SJCRH30 (cell line): ENCODE measurements at regions not wholly inside any gene's neighbourhood (a gene's known extent, or its start where the extent isn't known, plus 50 kb on each side); places are given as distances from the start of the nearest gene placed in this dataset.
A peak's percentile ranks its signal among the peaks of the same experiment; 100 is the strongest.

Experiments used
- DNase-seq, 2 experiments: peaks; one replicate each; pipeline ENCODE4 v3.0.0-alpha.2; 2015 to 2020
- H3K27ac ChIP-seq: fragments of 250-450 bp; sonication (Bioruptor Pico); 2 replicates; pipeline ENCODE4 v1.5.1; 2020; ENCODE audit warnings: mild to moderate bottlenecking, moderate library complexity
- H3K27me3 ChIP-seq: fragments of 250-450 bp; sonication (Bioruptor Pico); 2 replicates; pipeline ENCODE4 v1.5.1; 2020; ENCODE audit warnings: mild to moderate bottlenecking, moderate library complexity
- H3K36me3 ChIP-seq: fragments of 250-450 bp; sonication (Bioruptor Pico); 2 replicates; pipeline ENCODE4 v1.5.1; 2020; ENCODE audit warnings: mild to moderate bottlenecking, moderate library complexity
- H3K4me1 ChIP-seq: fragments of 250-450 bp; sonication (Bioruptor Pico); 2 replicates; pipeline ENCODE4 v1.5.1; 2020; ENCODE audit warnings: mild to moderate bottlenecking, moderate library complexity
- H3K4me3 ChIP-seq: fragments of 250-450 bp; sonication (Bioruptor Pico); 2 replicates; pipeline ENCODE4 v1.5.1; 2020; ENCODE audit warnings: mild to moderate bottlenecking, moderate library complexity
- H3K9me3 ChIP-seq: fragments of 250-450 bp; sonication (Bioruptor Pico); replicated peaks from 2 replicates; pipeline ENCODE4 v1.5.1; 2020; ENCODE audit warnings: mild to moderate bottlenecking, moderate library complexity

- DNase-seq: no peak
- 0 out of 2 replicates have a peak, but pooled peaks cover 3% of the 10 kb centered on the region for H3K9me3 ChIP-seq
- no peaks in the 10 kb centered on the region for H3K4me1 ChIP-seq
- no peaks in the 10 kb centered on the region for H3K36me3 ChIP-seq
- no peaks in the 10 kb centered on the region for H3K27me3 ChIP-seq
- no peak overlapping the region for H3K27ac ChIP-seq
- H3K4me3 ChIP-seq: no peak overlapping the region
Observed at GRCh38 chr1:51025374-51025773, 55.3 kb downstream of the CDKN2C start.

DNA sequence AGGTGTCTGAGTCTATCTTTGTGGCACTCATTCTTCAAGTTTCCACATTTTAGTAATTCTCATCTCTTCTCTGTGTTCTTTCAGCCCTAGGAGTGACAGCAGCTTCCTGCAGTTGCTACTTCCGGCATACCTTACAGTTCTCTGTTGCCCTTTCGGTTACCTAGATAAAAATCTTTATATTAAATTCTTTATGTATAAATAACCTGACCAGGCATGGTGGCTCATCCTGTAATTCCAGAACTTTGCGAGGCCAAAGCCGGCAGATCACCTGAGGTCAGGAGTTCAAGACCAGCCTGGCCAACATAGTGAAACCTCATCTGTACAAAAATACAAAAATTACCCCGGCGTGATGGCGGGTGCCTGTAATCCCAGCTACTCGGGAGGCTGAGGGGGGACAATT is 62.9 kb downstream of the CDKN2C start:
- no peak overlapping the region for H3K27ac ChIP-seq
- H3K4me1 ChIP-seq: no peaks in the 10 kb centered on the region
- H3K27me3 ChIP-seq: no peaks in the 10 kb centered on the region
- no peaks in the 10 kb centered on the region for H3K9me3 ChIP-seq
- H3K4me3 ChIP-seq: no peak overlapping the region
- H3K36me3 ChIP-seq: no peaks in the 10 kb centered on the region
- DNase-seq: no peak

- Histone ChIP-seq H3K27ac (no peak overlapping the region), H3K9me3 (peaks cover 5% of the 10 kb centered on the region; the same call in 1 of the 2 replicates), H3K36me3 (no peaks in the 10 kb centered on the region), H3K4me1 (no peaks in the 10 kb centered on the region), H3K27me3 (no peaks in the 10 kb centered on the region), H3K4me3 (no peak overlapping the region)
- peak in 1 of 2 experiments; percentile 20 for DNase-seq
Observed at GRCh38 chr1:51044199-51044598, 57.8 kb upstream of the C1orf185 start.

- no peak for DNase-seq
- Histone ChIP-seq H3K27me3 (no peaks in the 10 kb centered on the region), H3K4me1 (no peaks in the 10 kb centered on the region), H3K36me3 (no peaks in the 10 kb centered on the region), H3K27ac (no peak overlapping the region), H3K4me3 (no peak overlapping the region), H3K9me3 (peaks cover 5% of the 10 kb centered on the region; the same call in 1 of the 2 replicates)
Observed at GRCh38 chr1:51044834-51045233, 57.2 kb upstream of the C1orf185 start.

- DNase-seq: no peak
- Histone ChIP-seq H3K4me3 (no peak overlapping the region), H3K27ac (no peak overlapping the region)
Observed at GRCh38 chr1:51048021-51048420, 54.0 kb upstream of the C1orf185 start.

DNA sequence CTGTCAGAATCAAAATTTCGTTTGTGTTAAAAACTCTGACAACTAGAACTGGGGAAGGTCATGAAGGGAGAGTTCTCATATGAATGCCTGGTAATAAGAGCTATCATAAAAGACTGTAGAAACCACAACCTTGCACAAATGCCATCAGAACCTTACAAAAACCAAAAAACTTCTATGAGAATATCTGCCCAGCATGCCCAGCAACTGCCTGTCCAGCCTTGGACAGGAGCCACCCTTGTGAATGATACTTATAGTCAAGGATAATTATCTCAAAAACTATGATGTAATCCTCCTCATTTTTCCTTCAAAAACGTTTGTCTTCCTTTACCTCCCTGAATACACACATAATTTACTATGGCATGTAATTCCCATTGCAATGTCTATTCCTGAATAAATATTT is 53.4 kb upstream of the C1orf185 start:
- H3K27me3 ChIP-seq: no peaks in the 10 kb centered on the region
- no peaks in the 10 kb centered on the region; the same call in 1 of the 2 replicates for H3K9me3 ChIP-seq
- H3K36me3 ChIP-seq: no peaks in the 10 kb centered on the region
- H3K4me3 ChIP-seq: no peak overlapping the region
- H3K4me1 ChIP-seq: no peaks in the 10 kb centered on the region
- no peak overlapping the region for H3K27ac ChIP-seq
- peak in 1 of 2 experiments; percentile 14 for DNase-seq

More at GRCh38 chr1:51048021-51048420, 54.0 kb upstream of the C1orf185 start:
- Histone ChIP-seq H3K27me3 (no peaks in the 10 kb centered on the region), H3K4me1 (no peaks in the 10 kb centered on the region), H3K9me3 (peaks cover 5% of the 10 kb centered on the region; the same call in 1 of the 2 replicates), H3K36me3 (no peaks in the 10 kb centered on the region)
